Endothelial cell of umbilical vein (primary cell): ENCODE measurements at regions not wholly inside any gene's neighbourhood (a gene's known extent, or its start where the extent isn't known, plus 50 kb on each side); places are given as distances from the start of the nearest gene placed in this dataset.

ENCODE experiments used
- BruUV-seq: library from RNA; stranded (reverse); fragments of 400-500 nt; replicated peaks from 2 replicates; lab custom pipeline; 2021; lab: Mats Ljungman, UMichigan
- CTCF ChIA-PET: fragments of 300-600, 350-600 bp; sonication (Branson Sonifier 250); formaldehyde crosslinking; loops from one replicate; lab custom pipeline; 2021; ENCODE audit warnings: antibody characterized with exemption, inconsistent platforms; lab: Charles Lee
- POLR2A ChIA-PET: fragments of 300-600, 350-600 bp; sonication (Branson Sonifier 250); formaldehyde crosslinking; loops from one replicate; lab custom pipeline; 2021; ENCODE audit warnings: antibody characterized with exemption, inconsistent platforms; lab: Charles Lee
- DNase-seq: peaks from one replicate; pipeline ENCODE4 v3.0.0-alpha.2; 2011; ENCODE audit warnings: low read depth, low spot score
- FAIRE-seq: peaks from 2 replicates; lab custom pipeline; 2011; peaks lifted over from hg19 to GRCh38; lab: Jason Lieb, UNC
- H2AFZ ChIP-seq: 2 replicates; pipeline ENCODE4 v1.6.0; 2012; ENCODE audit warnings: low read depth, low read length, control low read depth, inconsistent platforms
- H3K27ac ChIP-seq: 2 replicates; pipeline ENCODE4 v1.5.1; 2011; ENCODE audit warnings: low read depth, mild to moderate bottlenecking, control low read depth, low read length, moderate library complexity; ENCODE audit not compliant: insufficient read depth
- H3K27me3 ChIP-seq, 2 experiments: 2 replicates each; pipeline versions ENCODE4 v1.6.0 to v1.6.1; 2011; ENCODE audit warnings: low read length in 2 of 2, mixed read lengths in 1 of 2; ENCODE audit not compliant: control insufficient read depth in 2 of 2, insufficient read depth in 2 of 2
- H3K36me3 ChIP-seq, 2 experiments: 2 replicates in 1 of 2; 3 replicates in 1 of 2; pipeline ENCODE4 v1.5.1; 2011; ENCODE audit warnings: low read length in 2 of 2, mild to moderate bottlenecking in 1 of 2, moderate library complexity in 1 of 2; ENCODE audit not compliant: control insufficient read depth in 2 of 2, insufficient read depth in 2 of 2; ENCODE audit errors: extremely low read depth in 1 of 2
- H3K4me1 ChIP-seq: 3 replicates; pipeline ENCODE4 v1.5.1; 2011; ENCODE audit warnings: mild to moderate bottlenecking, low read length; ENCODE audit not compliant: control insufficient read depth, insufficient read depth; ENCODE audit errors: extremely low read depth
- H3K4me2 ChIP-seq: 2 replicates; pipeline ENCODE4 v1.6.1; 2011; ENCODE audit warnings: low read length, control low read depth, mixed read lengths; ENCODE audit not compliant: insufficient read depth
- H3K4me3 ChIP-seq, 3 experiments: fragments of 200-600 bp in 1 of 3; sonication (generic), shearing (Covaris generic) in 1 of 3; replicated peaks in 1 of 3; 2 replicates each; pipeline ENCODE4 v1.5.1; 2011 to 2016; ENCODE audit warnings: control low read depth in 3 of 3, low read length in 3 of 3, mild to moderate bottlenecking in 2 of 3, inconsistent platforms in 1 of 3, low read depth in 1 of 3, moderate library complexity in 1 of 3; ENCODE audit not compliant: insufficient read depth in 1 of 3
- H3K79me2 ChIP-seq: 2 replicates; pipeline ENCODE4 v1.6.0; 2012; ENCODE audit warnings: low read length, inconsistent platforms; ENCODE audit not compliant: control insufficient read depth, insufficient read depth
- H3K9ac ChIP-seq: replicated peaks from 2 replicates; pipeline ENCODE3; 2011; ENCODE audit warnings: low read length, control low read depth; ENCODE audit not compliant: insufficient read depth; ENCODE audit errors: extremely low read depth
- H3K9me1 ChIP-seq: replicated peaks from 3 replicates; pipeline ENCODE4 v1.6.0; 2011; ENCODE audit warnings: mild to moderate bottlenecking, low read length; ENCODE audit not compliant: control insufficient read depth, insufficient read depth; ENCODE audit errors: extremely low read depth
- H3K9me3 ChIP-seq: replicated peaks from 2 replicates; pipeline ENCODE4 v1.5.1; 2012; ENCODE audit warnings: low read length, inconsistent platforms; ENCODE audit not compliant: control insufficient read depth, insufficient read depth
- H4K20me1 ChIP-seq: replicated peaks from 2 replicates; pipeline ENCODE3; 2011; ENCODE audit warnings: mild to moderate bottlenecking, low read length; ENCODE audit not compliant: control insufficient read depth, insufficient read depth; ENCODE audit errors: extremely low read depth
- EZH2 ChIP-seq: IDR thresholded peaks from 2 replicates; pipeline ENCODE4 v1.6.1; 2012; ENCODE audit warnings: borderline replicate concordance, low read depth, mild to moderate bottlenecking, moderate library complexity, low read length, inconsistent platforms; ENCODE audit not compliant: severe bottlenecking
- FOS ChIP-seq: IDR thresholded peaks from 2 replicates; pipeline ENCODE4 v1.6.1; 2011; ENCODE audit warnings: mild to moderate bottlenecking, low read length, moderate library complexity, borderline replicate concordance; ENCODE audit not compliant: insufficient read depth
- GATA2 ChIP-seq: IDR thresholded peaks from 2 replicates; pipeline ENCODE4 v1.7.0; 2011; ENCODE audit warnings: low read depth, mild to moderate bottlenecking, moderate library complexity, mixed read lengths, low read length; ENCODE audit not compliant: insufficient read length, insufficient read depth
- JUN ChIP-seq: IDR thresholded peaks from 2 replicates; pipeline ENCODE4 v1.6.1; 2011; ENCODE audit warnings: borderline replicate concordance, low read depth; ENCODE audit not compliant: insufficient read length, insufficient read depth
- MAX ChIP-seq: IDR thresholded peaks from 2 replicates; pipeline ENCODE4 v1.6.1; 2011; ENCODE audit not compliant: insufficient read depth, insufficient read length
- MYC ChIP-seq: IDR thresholded peaks from one replicate; pipeline ENCODE4 v1.6.1; 2011; ENCODE audit warnings: mild to moderate bottlenecking, low read depth, low read length
- POLR2A ChIP-seq: IDR thresholded peaks from 2 replicates; pipeline ENCODE4 v1.6.1; 2012; ENCODE audit warnings: low read depth, mild to moderate bottlenecking, control low read depth, low read length
- POLR2AphosphoS5 ChIP-seq: IDR thresholded peaks from 2 replicates; pipeline ENCODE4 v1.6.1; 2012; ENCODE audit warnings: low read depth, mild to moderate bottlenecking, control low read depth, low read length, moderate library complexity; ENCODE audit not compliant: insufficient read depth
- dilution Hi-C: fragments of 300-500 bp; cut with MboI; formaldehyde crosslinking; loops from one replicate; pipeline ENCODE4 v1.15.0; 2019; ENCODE audit warnings: low sequenced_read_pairs; ENCODE audit not compliant: extremely low pct_ligation_motif_present
- intact Hi-C: fragments of 100-400 bp; cut with micrococcal nuclease; formaldehyde crosslinking; loops from one replicate; pipeline ENCODE4 v1.10.0; 2022
- TF ChIP-seq, protein P1 (sequence below), 2 donors: IDR thresholded peaks; 1 replicate in 1 of 2; 2 replicates in 1 of 2; pipeline ENCODE4 v1.5.1; 2011; ENCODE audit warnings: low read length in 2 of 2, mild to moderate bottlenecking in 2 of 2, moderate library complexity in 2 of 2, control low read depth in 1 of 2, inconsistent platforms in 1 of 2, low read depth in 1 of 2; ENCODE audit not compliant: insufficient read depth in 1 of 2; ENCODE audit errors: extremely low read depth in 1 of 2

- no peak overlapping the region for H3K27ac ChIP-seq
- intact Hi-C loops, result no loop called here
- DNase-seq (no peak), FAIRE-seq (no peak)
- H3K4me2 ChIP-seq, result no peak overlapping the region
- H2AFZ ChIP-seq, result no peak overlapping the region
- no peaks in the 10 kb centered on the region for H3K9me3 ChIP-seq
- BruUV-seq, result no TSS peak
- H3K9me1 ChIP-seq, result no peaks in the 10 kb centered on the region
- no peaks in the 10 kb centered on the region for H3K27me3 ChIP-seq
- CTCF ChIA-PET, result no interaction called here
- TF ChIP-seq, protein P1, sequence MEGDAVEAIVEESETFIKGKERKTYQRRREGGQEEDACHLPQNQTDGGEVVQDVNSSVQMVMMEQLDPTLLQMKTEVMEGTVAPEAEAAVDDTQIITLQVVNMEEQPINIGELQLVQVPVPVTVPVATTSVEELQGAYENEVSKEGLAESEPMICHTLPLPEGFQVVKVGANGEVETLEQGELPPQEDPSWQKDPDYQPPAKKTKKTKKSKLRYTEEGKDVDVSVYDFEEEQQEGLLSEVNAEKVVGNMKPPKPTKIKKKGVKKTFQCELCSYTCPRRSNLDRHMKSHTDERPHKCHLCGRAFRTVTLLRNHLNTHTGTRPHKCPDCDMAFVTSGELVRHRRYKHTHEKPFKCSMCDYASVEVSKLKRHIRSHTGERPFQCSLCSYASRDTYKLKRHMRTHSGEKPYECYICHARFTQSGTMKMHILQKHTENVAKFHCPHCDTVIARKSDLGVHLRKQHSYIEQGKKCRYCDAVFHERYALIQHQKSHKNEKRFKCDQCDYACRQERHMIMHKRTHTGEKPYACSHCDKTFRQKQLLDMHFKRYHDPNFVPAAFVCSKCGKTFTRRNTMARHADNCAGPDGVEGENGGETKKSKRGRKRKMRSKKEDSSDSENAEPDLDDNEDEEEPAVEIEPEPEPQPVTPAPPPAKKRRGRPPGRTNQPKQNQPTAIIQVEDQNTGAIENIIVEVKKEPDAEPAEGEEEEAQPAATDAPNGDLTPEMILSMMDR (IDR thresholded peaks at IDR 0.05; ENCODE audit: extremely low read depth in 1 of 2, insufficient read depth in 1 of 2, low read depth in 1 of 2, low read length in 2 of 2), result no peak
- TF ChIP-seq GATA2 (no peak), EZH2 (no peak), POLR2AphosphoS5 (no peak), MYC (no peak), MAX (no peak), JUN (no peak), FOS (no peak), POLR2A (no peak)
- H3K79me2 ChIP-seq, result no peaks in the 10 kb centered on the region
- dilution Hi-C loops, result no loop called here
- H3K36me3 ChIP-seq, result no peaks in the 10 kb centered on the region
- no peaks in the 10 kb centered on the region for H3K4me1 ChIP-seq
- H4K20me1 ChIP-seq, result no peaks in the 10 kb centered on the region
- H3K4me3 ChIP-seq, result no peak overlapping the region
- POLR2A ChIA-PET, result no interaction called here
- H3K9ac ChIP-seq, result no peak overlapping the region
These were observed 1040.0 kb upstream of the MAP3K7 start for GRCh38 chr6:91626911-91627310.
